ENCODE measurements at regions not wholly inside any gene's neighbourhood (a gene's known extent, or its start where the extent isn't known, plus 50 kb on each side); places are given as distances from the start of the nearest gene placed in this dataset.
"Not testable (repeated sequence)": the region's sequence is repeated elsewhere in the genome, so short reads cannot be mapped to it uniquely, and the experiment has no call there.

DNA sequence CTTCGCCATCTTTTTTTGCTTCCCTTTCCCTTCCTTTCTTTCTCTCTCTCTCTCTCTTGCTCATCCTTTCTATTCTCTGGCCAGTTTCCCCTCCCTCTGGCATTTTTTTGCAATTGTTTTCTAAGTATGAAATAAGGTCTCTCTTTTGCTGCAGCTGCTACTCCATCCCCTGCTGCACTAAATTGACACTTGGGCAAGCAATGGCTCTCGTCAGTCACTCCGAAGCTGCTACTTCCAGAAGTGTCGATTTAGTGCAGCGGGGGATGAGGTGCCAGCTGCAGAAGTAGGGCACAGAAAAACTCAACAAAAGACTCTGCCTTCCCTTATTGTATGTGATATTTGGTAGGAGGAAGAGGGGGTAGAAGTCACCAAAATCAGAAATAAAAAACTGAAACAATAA, 642.3 kb downstream of the RWDD3 start:
- Histone ChIP-seq H3K4me3 (ENCODE audit: low read length) (no peak overlapping the region), H3K9me3 (ENCODE audit: control insufficient read depth, low read depth, low read length) (peaks cover 1% of the 10 kb centered on the region), H3K27me3 (ENCODE audit: control insufficient read depth, insufficient read depth, low read length) (no peaks in the 10 kb centered on the region), H3K4me1 (ENCODE audit: control insufficient read depth, low read depth, low read length) (no peaks in the 10 kb centered on the region), H3K36me3 (ENCODE audit: control insufficient read depth, low read depth, low read length) (no peaks in the 10 kb centered on the region), H3K9ac (ENCODE audit: low read length) (no peak overlapping the region), H3K27ac (ENCODE audit: low read length) (no peak overlapping the region)

DNA sequence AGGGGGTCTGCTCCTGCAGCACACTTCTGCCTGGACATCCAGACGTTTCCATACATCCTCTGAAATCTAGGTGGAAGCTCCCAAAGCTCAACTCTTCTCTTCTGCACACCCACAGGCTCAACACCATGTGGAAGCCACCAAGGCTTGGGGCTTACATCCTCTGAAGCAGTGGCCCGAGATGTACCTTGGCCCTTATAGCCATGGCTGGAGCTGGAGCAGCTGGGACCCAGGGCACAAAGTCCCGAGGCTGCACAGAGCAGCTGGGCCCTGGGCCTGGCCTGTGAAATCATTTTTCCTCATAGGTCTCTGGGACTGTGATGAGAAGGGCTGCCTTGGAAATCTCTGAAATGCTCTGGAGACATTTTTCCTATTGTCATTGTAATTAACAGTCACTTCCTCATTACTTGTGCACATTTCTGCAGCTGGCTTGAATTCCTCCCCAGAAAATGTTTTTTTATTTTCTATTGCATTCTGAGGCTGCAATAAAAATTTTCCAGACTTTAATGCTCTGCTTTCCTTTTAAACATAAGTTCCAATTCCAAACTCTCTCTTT, 645.6 kb downstream of the RWDD3 start:
- Histone ChIP-seq H3K9me3 (ENCODE audit: control insufficient read depth, low read depth, low read length) (no peaks in the 10 kb centered on the region), H3K9ac (ENCODE audit: low read length) (no peak overlapping the region), H3K27ac (ENCODE audit: low read length) (no peak overlapping the region), H3K4me3 (ENCODE audit: low read length) (no peak overlapping the region), H3K36me3 (ENCODE audit: control insufficient read depth, low read depth, low read length) (no peaks in the 10 kb centered on the region), H3K27me3 (ENCODE audit: control insufficient read depth, insufficient read depth, low read length) (no peaks in the 10 kb centered on the region), H3K4me1 (ENCODE audit: control insufficient read depth, low read depth, low read length) (no peaks in the 10 kb centered on the region)

DNA sequence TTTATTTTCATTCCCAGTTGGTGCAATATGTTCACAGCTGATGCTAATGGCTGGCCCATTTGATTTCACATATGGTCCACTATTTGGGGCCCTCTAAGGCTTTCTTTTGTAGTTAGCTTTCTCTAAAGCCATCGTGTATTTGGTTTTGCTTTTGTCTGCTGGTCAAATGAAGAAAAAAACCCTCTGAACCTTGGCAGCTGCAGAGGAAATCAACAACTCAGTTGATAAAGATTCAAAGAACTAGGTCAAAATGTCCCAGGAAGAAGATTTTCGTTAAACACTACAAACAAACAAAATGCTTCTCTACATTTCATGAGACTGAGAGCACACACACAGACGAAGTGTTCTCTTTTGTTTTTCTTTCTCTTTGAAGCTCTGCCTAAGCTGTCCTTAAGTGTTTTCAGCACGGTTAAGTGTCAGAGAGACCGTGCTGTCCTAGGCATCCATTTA, 655.0 kb downstream of the RWDD3 start:
- no peaks in the 10 kb centered on the region for H3K9me3 ChIP-seq (ENCODE audit: control insufficient read depth, low read depth, low read length)
- no peaks in the 10 kb centered on the region for H3K36me3 ChIP-seq (ENCODE audit: control insufficient read depth, low read depth, low read length)
- H3K27ac ChIP-seq (ENCODE audit: low read length): no peak overlapping the region
- no peak overlapping the region for H3K9ac ChIP-seq (ENCODE audit: low read length)
- no peaks in the 10 kb centered on the region for H3K4me1 ChIP-seq (ENCODE audit: control insufficient read depth, low read depth, low read length)
- H3K4me3 ChIP-seq (ENCODE audit: low read length): no peak overlapping the region
- H3K27me3 ChIP-seq (ENCODE audit: control insufficient read depth, insufficient read depth, low read length): no peaks in the 10 kb centered on the region

DNA sequence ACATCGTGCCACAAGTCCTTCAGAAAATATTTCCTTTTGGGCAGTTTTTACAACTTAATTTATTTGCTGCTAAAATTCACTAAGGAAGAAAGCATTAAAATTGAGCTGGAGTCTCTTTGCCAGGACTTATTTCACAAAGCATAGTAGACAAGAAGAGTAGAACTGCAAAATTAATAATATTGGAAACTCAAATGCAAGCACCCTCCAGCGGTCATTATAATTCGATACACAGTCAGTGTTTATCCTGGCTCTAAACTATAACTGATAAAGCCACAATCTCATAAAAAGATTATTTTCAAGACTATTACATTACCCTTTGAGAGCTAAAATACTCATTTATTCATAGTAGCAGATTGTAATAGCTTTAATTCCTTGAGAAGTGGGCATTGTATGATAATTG, 655.4 kb downstream of the RWDD3 start:
- no peak overlapping the region for H3K9ac ChIP-seq (ENCODE audit: low read length)
- no peaks in the 10 kb centered on the region for H3K36me3 ChIP-seq (ENCODE audit: control insufficient read depth, low read depth, low read length)
- no peaks in the 10 kb centered on the region for H3K27me3 ChIP-seq (ENCODE audit: control insufficient read depth, insufficient read depth, low read length)
- H3K4me1 ChIP-seq (ENCODE audit: control insufficient read depth, low read depth, low read length): no peaks in the 10 kb centered on the region
- no peak overlapping the region for H3K27ac ChIP-seq (ENCODE audit: low read length)
- H3K4me3 ChIP-seq (ENCODE audit: low read length): no peak overlapping the region
- no peaks in the 10 kb centered on the region for H3K9me3 ChIP-seq (ENCODE audit: control insufficient read depth, low read depth, low read length)

DNA sequence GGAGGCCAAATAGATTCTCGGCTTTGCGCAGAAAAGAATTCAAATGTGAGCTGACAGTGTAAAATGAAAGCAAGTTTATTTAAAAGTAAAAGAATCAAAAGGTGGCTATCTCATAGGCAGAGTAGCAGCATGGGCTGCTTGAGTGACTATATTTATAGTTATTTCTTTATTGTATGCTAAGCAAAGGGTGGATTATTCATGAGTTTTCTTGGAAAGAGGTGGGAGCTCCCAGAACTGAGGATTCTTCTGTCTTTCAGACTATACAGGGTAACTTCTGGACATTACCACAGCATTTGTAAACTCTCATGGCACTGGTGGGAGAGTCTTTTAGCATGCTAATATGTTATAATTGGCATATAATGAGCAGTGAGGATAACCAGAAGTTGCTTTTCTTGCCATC, 659.9 kb downstream of the RWDD3 start:
- Histone ChIP-seq H3K9ac (ENCODE audit: low read length) (no peak overlapping the region), H3K27ac (ENCODE audit: low read length) (no peak overlapping the region)

DNA sequence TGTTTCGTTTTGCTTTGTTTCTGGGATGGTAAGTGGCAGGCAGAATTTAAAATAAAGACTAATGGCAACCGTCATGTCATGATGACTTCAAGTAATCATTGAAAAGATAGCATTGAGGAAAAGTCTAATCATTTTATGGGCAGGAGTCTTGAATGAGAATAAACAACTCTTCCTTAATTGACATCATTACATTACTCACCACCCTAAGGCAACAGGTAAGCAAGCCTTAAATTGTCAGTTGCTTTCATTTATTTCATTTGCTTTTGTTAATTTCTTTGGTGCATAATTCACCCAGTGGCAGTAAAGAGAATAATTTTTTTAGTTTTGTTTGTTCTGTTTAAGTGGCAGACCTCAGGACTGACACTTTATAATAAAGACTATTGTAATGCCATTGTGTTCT, 669.0 kb downstream of the RWDD3 start:
- no peak overlapping the region for H3K27ac ChIP-seq (ENCODE audit: low read length)
- no peaks in the 10 kb centered on the region for H3K4me1 ChIP-seq (ENCODE audit: control insufficient read depth, low read depth, low read length)
- peaks cover 6% of the 10 kb centered on the region for H3K9me3 ChIP-seq (ENCODE audit: control insufficient read depth, low read depth, low read length)
- H3K36me3 ChIP-seq (ENCODE audit: control insufficient read depth, low read depth, low read length): no peaks in the 10 kb centered on the region
- H3K27me3 ChIP-seq (ENCODE audit: control insufficient read depth, insufficient read depth, low read length): no peaks in the 10 kb centered on the region
- H3K4me3 ChIP-seq (ENCODE audit: low read length): no peak overlapping the region
- H3K9ac ChIP-seq (ENCODE audit: low read length): no peak overlapping the region

More for the DNA sequence above, 659.9 kb downstream of the RWDD3 start:
- H3K4me3 ChIP-seq (ENCODE audit: low read length): no peak overlapping the region
- H3K9me3 ChIP-seq (ENCODE audit: control insufficient read depth, low read depth, low read length): peaks cover 16% of the 10 kb centered on the region
- no peaks in the 10 kb centered on the region for H3K4me1 ChIP-seq (ENCODE audit: control insufficient read depth, low read depth, low read length)
- H3K27me3 ChIP-seq (ENCODE audit: control insufficient read depth, insufficient read depth, low read length): no peaks in the 10 kb centered on the region
- no peaks in the 10 kb centered on the region for H3K36me3 ChIP-seq (ENCODE audit: control insufficient read depth, low read depth, low read length)

DNA sequence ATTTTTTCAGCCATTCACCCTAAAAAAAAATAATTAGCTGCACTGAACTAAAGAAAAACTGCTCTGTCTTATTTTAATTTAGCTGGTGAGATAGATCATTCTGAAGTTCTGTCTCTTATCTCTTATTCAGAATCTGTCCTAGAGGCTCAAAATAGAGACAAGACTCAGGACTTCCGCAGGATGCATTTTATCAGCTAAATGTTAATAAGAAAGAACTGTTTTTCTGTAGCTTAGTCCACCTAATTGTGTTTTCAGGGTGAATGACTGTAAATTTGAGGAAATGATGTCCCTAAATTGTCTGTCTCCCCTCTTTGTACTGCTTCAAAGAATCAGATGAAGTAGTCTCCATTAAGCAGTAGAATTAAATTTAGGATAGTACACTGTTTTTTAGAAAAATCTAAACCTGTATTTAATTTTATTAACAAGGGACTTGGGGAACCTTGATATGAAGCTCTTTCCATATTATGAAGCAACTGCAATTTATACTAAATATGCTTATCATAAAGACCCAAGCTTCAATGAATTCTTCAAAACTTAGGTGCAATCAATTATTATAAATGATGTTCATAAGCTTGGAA, 671.9 kb downstream of the RWDD3 start:
- no peaks in the 10 kb centered on the region for H3K4me1 ChIP-seq (ENCODE audit: control insufficient read depth, low read depth, low read length)
- H3K27me3 ChIP-seq (ENCODE audit: control insufficient read depth, insufficient read depth, low read length): no peaks in the 10 kb centered on the region
- no peak overlapping the region for H3K27ac ChIP-seq (ENCODE audit: low read length)
- H3K36me3 ChIP-seq (ENCODE audit: control insufficient read depth, low read depth, low read length): no peaks in the 10 kb centered on the region
- H3K4me3 ChIP-seq (ENCODE audit: low read length): no peak overlapping the region
- H3K9me3 ChIP-seq (ENCODE audit: control insufficient read depth, low read depth, low read length): peaks cover 5% of the 10 kb centered on the region
- H3K9ac ChIP-seq (ENCODE audit: low read length): no peak overlapping the region

DNA sequence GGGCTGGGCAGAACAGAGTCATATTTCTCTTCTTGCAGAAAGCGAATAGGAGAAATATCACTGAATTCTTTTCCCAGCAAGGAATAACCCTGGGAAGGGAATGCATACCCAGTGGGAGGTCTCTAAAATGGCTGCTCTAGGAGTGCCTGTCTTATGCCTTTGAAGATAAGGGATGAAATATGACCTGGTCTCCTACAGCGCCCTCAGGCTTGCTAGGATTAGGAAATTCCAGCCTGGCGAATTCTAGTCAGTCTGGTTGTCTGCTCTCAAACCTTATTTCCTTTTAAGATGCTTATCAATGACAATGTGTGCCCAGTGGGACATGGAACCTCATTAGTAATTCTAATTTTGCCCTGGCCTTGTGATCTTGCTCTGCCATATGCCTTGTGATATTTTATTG, 677.7 kb downstream of the RWDD3 start:
- H3K27me3 ChIP-seq (ENCODE audit: control insufficient read depth, insufficient read depth, low read length): not testable (repeated sequence)

DNA sequence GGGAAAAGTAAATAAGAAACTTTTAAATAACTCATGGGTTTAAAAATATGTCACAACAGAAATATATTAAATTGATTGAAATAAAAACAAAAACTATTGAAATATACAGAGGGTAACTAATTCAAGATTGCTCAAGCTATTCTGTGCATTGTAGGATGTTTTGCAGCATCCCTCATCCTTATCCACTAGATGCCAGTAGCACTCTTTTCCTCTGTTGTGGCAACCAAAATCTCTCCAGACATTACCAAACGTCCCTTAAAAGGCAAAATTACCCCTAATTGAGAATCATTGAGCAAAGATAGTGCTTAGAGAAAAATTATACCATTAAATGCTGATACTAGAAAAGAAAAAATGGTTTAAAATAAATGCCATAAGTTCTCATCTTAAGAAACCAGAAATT, 682.6 kb downstream of the RWDD3 start:
- Histone ChIP-seq H3K4me3 (ENCODE audit: low read length) (no peak overlapping the region), H3K36me3 (ENCODE audit: control insufficient read depth, low read depth, low read length) (no peaks in the 10 kb centered on the region), H3K27me3 (ENCODE audit: control insufficient read depth, insufficient read depth, low read length) (no peaks in the 10 kb centered on the region), H3K27ac (ENCODE audit: low read length) (no peak overlapping the region), H3K9ac (ENCODE audit: low read length) (no peak overlapping the region), H3K4me1 (ENCODE audit: control insufficient read depth, low read depth, low read length) (no peaks in the 10 kb centered on the region), H3K9me3 (ENCODE audit: control insufficient read depth, low read depth, low read length) (peaks cover 6% of the 10 kb centered on the region)

More for the DNA sequence above, 677.7 kb downstream of the RWDD3 start:
- peaks cover 10% of the 10 kb centered on the region for H3K9me3 ChIP-seq (ENCODE audit: control insufficient read depth, low read depth, low read length)
- not testable (repeated sequence) for H3K4me1 ChIP-seq (ENCODE audit: control insufficient read depth, low read depth, low read length); H3K27ac ChIP-seq (ENCODE audit: low read length); H3K36me3 ChIP-seq (ENCODE audit: control insufficient read depth, low read depth, low read length); H3K9ac ChIP-seq (ENCODE audit: low read length); H3K4me3 ChIP-seq (ENCODE audit: low read length)

DNA sequence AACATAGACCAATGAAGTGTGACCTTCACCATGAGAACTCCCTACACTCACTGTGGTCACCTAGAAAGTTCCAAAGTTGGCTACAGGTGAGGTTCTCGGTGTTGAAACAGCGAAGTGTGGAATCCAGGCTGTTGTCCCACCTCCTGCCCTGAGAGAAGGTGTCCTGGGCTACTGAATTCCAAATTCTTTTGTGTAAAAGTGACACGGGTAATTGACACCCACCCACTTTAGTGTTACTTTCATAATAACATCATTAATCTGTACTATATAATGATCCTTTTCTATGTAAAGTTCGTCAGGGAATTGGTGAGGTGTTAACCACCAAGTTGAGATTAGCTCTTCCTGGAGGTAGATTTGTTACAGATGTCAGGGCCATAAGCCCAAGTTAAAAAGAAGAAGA, 690.7 kb downstream of the RWDD3 start:
- no peak overlapping the region for H3K4me3 ChIP-seq (ENCODE audit: low read length)
- H3K27ac ChIP-seq (ENCODE audit: low read length): no peak overlapping the region
- no peaks in the 10 kb centered on the region for H3K9me3 ChIP-seq (ENCODE audit: control insufficient read depth, low read depth, low read length)
- no peaks in the 10 kb centered on the region for H3K27me3 ChIP-seq (ENCODE audit: control insufficient read depth, insufficient read depth, low read length)
- H3K9ac ChIP-seq (ENCODE audit: low read length): no peak overlapping the region
- no peaks in the 10 kb centered on the region for H3K4me1 ChIP-seq (ENCODE audit: control insufficient read depth, low read depth, low read length)
- H3K36me3 ChIP-seq (ENCODE audit: control insufficient read depth, low read depth, low read length): no peaks in the 10 kb centered on the region

DNA sequence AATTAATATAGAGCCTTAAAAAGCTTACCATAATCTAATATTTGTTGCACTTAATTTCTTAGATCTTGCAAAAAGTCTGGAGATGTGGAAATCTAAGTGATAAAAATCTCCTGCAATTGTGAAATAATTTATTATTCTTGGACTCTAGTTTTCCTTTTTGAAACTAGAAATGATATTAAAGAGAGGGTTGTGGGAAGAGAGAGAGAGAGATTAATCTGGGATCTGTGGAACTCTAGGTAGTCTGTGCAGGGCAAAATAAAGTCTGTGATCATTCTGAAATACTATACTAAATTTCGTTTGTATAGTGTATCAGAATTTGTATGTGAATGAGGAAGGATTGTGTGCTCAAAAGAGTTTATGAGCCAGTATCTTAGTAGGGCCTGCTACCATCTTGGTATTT, 692.3 kb downstream of the RWDD3 start:
- H3K4me3 ChIP-seq (ENCODE audit: low read length): no peak overlapping the region
- H3K27me3 ChIP-seq (ENCODE audit: control insufficient read depth, insufficient read depth, low read length): no peaks in the 10 kb centered on the region
- H3K27ac ChIP-seq (ENCODE audit: low read length): no peak overlapping the region
- H3K9me3 ChIP-seq (ENCODE audit: control insufficient read depth, low read depth, low read length): no peaks in the 10 kb centered on the region
- no peaks in the 10 kb centered on the region for H3K36me3 ChIP-seq (ENCODE audit: control insufficient read depth, low read depth, low read length)
- no peak overlapping the region for H3K9ac ChIP-seq (ENCODE audit: low read length)
- H3K4me1 ChIP-seq (ENCODE audit: control insufficient read depth, low read depth, low read length): no peaks in the 10 kb centered on the region

DNA sequence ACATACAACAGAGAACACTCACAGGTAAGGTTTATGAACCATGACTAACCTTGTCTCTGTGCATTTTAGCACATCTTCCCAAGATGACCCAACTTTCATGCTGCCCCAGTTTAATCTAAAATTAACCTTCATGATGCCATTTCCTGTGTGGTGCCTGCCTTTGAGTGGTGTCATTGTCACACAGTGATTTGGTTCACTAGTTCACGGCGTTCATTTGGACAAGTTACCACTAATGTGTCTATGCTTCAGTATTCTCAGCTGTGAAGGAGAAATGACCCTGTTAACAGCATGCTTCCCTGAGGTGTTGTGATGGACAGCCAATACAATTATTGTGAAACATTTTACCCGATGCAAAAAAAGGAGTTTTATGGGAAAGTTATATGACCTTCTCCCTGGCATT, 693.1 kb downstream of the RWDD3 start:
- no peaks in the 10 kb centered on the region for H3K36me3 ChIP-seq (ENCODE audit: control insufficient read depth, low read depth, low read length)
- H3K9ac ChIP-seq (ENCODE audit: low read length): no peak overlapping the region
- H3K27me3 ChIP-seq (ENCODE audit: control insufficient read depth, insufficient read depth, low read length): no peaks in the 10 kb centered on the region
- no peak overlapping the region for H3K4me3 ChIP-seq (ENCODE audit: low read length)
- no peaks in the 10 kb centered on the region for H3K9me3 ChIP-seq (ENCODE audit: control insufficient read depth, low read depth, low read length)
- no peak overlapping the region for H3K27ac ChIP-seq (ENCODE audit: low read length)
- H3K4me1 ChIP-seq (ENCODE audit: control insufficient read depth, low read depth, low read length): no peaks in the 10 kb centered on the region

All from iPS-18a (cell line).